Hepatocyte (in vitro differentiated cells): ENCODE measurements at regions not wholly inside any gene's neighbourhood (a gene's known extent, or its start where the extent isn't known, plus 50 kb on each side); places are given as distances from the start of the nearest gene placed in this dataset.
A peak's percentile ranks its signal among the peaks of the same experiment; 100 is the strongest.

Experiments used
- DNase-seq: peaks from one replicate; pipeline ENCODE4 v3.0.0-alpha.2; 2016; ENCODE audit warnings: low spot score
- H2AFZ ChIP-seq: fragments of 200-600 bp; sonication (generic); 2 replicates; pipeline ENCODE4 v1.6.0; 2016; ENCODE audit warnings: antibody characterized with exemption, mild to moderate bottlenecking
- H3K27ac ChIP-seq: fragments of 200-600 bp; sonication (generic); 2 replicates; pipeline ENCODE4 v1.5.1; 2016; ENCODE audit warnings: mild to moderate bottlenecking
- H3K27me3 ChIP-seq: fragments of 200-600 bp; sonication (generic); 2 replicates; pipeline ENCODE4 v1.6.1; 2016
- H3K36me3 ChIP-seq: fragments of 200-600 bp; sonication (generic); replicated peaks from 2 replicates; pipeline ENCODE4 v1.5.1; 2016; ENCODE audit warnings: low read depth; ENCODE audit not compliant: insufficient read depth
- H3K4me1 ChIP-seq: fragments of 200-600 bp; sonication (generic); 2 replicates; pipeline ENCODE4 v1.5.1; 2016; ENCODE audit warnings: mild to moderate bottlenecking, moderate library complexity; ENCODE audit not compliant: insufficient read depth
- H3K4me2 ChIP-seq: fragments of 200-600 bp; sonication (generic); 2 replicates; pipeline ENCODE4 v1.6.0; 2016
- H3K4me3 ChIP-seq: fragments of 200-600 bp; sonication (generic); 2 replicates; pipeline ENCODE4 v1.5.1; 2016; ENCODE audit warnings: mild to moderate bottlenecking
- H3K79me2 ChIP-seq: fragments of 200-600 bp; sonication (generic); 2 replicates; pipeline ENCODE4 v1.6.0; 2017; ENCODE audit warnings: mild to moderate bottlenecking
- H3K9me2 ChIP-seq: fragments of 200-600 bp; sonication (generic); replicated peaks from 2 replicates; pipeline ENCODE4 v1.6.0; 2017; ENCODE audit warnings: mild to moderate bottlenecking; ENCODE audit not compliant: insufficient read depth
- H3K9me3 ChIP-seq: fragments of 200-600 bp; sonication (generic); 2 replicates; pipeline ENCODE4 v1.5.1; 2016; ENCODE audit warnings: low read depth, mild to moderate bottlenecking
- H4K20me1 ChIP-seq: fragments of 200-600 bp; sonication (generic); 2 replicates; pipeline ENCODE4 v1.6.0; 2016; ENCODE audit warnings: mild to moderate bottlenecking; ENCODE audit not compliant: insufficient read depth, poor library complexity, severe bottlenecking
- EZH2 ChIP-seq: fragments of 200-600 bp; sonication (generic); IDR thresholded peaks from 2 replicates; pipeline ENCODE4 v1.6.1; 2016; ENCODE audit warnings: antibody characterized with exemption, mild to moderate bottlenecking, borderline replicate concordance
- EZH2phosphoT487 ChIP-seq: fragments of 200-600 bp; sonication (generic); IDR thresholded peaks from one replicate; pipeline ENCODE4 v1.6.1; 2018; ENCODE audit warnings: antibody characterized with exemption, mild to moderate bottlenecking, low read depth, moderate library complexity; ENCODE audit not compliant: unreplicated experiment, severe bottlenecking
- WGBS: methylation state at CpG from one replicate; pipeline ENCODE4 v1.1.6; 2016; ENCODE audit warnings: low lambda C conversion rate; ENCODE audit errors: missing lambda C conversion rate; 5-methylcytosine and 5-hydroxymethylcytosine counted together
- TF ChIP-seq, protein P1 (sequence below): fragments of 200-600 bp; sonication (generic); IDR thresholded peaks from 2 replicates; pipeline ENCODE4 v1.5.1; 2016; ENCODE audit warnings: antibody characterized with exemption, mild to moderate bottlenecking; ENCODE audit not compliant: poor library complexity

DNA sequence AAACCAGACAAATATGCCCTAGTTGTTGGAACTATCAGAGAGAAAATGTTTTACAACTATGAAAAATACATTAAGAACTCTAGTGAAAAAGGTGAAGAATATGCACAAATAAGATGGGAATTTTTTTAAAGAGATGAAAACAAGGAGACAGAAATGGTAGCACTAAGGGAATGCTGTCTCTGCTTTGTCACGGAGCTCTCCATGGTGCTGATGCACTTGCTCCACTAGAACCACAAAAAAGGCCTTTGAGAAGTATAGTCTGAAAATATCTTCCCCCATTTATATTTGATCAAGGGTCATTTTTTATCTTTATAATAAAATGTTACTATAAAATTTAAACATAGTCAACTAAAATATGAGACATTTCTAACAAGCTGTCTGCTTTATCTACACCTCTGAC, 1655.5 kb upstream of the AGA start:
- H2AFZ ChIP-seq, result no peak overlapping the region
- no peaks in the 10 kb centered on the region for H3K27me3 ChIP-seq
- H3K4me1 ChIP-seq, result no peaks in the 10 kb centered on the region
- no peak overlapping the region for H3K4me3 ChIP-seq
- H4K20me1 ChIP-seq, result no peaks in the 10 kb centered on the region
- H3K4me2 ChIP-seq, result no peak overlapping the region
- no peaks in the 10 kb centered on the region for H3K79me2 ChIP-seq
- WGBS, result 8% methylated on average over 1 of the region's 1 CpG
- peak; percentile 54 for DNase-seq
- TF ChIP-seq, protein P1, sequence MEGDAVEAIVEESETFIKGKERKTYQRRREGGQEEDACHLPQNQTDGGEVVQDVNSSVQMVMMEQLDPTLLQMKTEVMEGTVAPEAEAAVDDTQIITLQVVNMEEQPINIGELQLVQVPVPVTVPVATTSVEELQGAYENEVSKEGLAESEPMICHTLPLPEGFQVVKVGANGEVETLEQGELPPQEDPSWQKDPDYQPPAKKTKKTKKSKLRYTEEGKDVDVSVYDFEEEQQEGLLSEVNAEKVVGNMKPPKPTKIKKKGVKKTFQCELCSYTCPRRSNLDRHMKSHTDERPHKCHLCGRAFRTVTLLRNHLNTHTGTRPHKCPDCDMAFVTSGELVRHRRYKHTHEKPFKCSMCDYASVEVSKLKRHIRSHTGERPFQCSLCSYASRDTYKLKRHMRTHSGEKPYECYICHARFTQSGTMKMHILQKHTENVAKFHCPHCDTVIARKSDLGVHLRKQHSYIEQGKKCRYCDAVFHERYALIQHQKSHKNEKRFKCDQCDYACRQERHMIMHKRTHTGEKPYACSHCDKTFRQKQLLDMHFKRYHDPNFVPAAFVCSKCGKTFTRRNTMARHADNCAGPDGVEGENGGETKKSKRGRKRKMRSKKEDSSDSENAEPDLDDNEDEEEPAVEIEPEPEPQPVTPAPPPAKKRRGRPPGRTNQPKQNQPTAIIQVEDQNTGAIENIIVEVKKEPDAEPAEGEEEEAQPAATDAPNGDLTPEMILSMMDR, result no peak
- no peak for TF ChIP-seq EZH2
- TF ChIP-seq EZH2phosphoT487, result no peak
- no peaks in the 10 kb centered on the region for H3K9me2 ChIP-seq
- no peak overlapping the region for H3K27ac ChIP-seq
- H3K9me3 ChIP-seq, result no peaks in the 10 kb centered on the region
- no peaks in the 10 kb centered on the region for H3K36me3 ChIP-seq

DNA sequence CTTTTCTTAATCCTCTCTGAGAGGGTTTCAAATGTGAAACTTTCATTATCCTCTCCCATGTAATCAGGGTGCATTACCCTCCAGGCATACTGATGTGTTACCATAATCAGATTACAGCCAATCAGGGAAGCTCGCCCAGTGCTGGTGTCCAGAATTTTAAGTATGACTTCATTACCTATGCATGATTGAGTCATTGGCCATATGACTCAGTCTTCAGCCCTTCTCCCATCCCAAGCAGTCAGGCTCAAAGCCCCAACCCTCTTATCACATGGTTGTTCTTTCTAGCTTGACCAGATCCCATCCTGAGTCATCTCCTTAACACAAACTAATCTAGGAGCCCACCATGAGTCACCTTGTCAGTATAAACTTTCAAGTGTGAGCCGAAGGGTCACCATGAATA, 1668.1 kb upstream of the AGA start:
- Histone ChIP-seq H3K79me2 (no peaks in the 10 kb centered on the region), H3K27me3 (no peaks in the 10 kb centered on the region), H3K9me3 (no peaks in the 10 kb centered on the region), H2AFZ (no peak overlapping the region), H3K27ac (no peak overlapping the region), H3K4me3 (no peak overlapping the region), H3K36me3 (no peaks in the 10 kb centered on the region), H3K4me2 (no peak overlapping the region), H3K4me1 (no peaks in the 10 kb centered on the region), H3K9me2 (no peaks in the 10 kb centered on the region), H4K20me1 (no peaks in the 10 kb centered on the region)
- TF ChIP-seq, protein P1, result no peak
- TF ChIP-seq EZH2phosphoT487 (no peak), EZH2 (no peak)
- peak; percentile 6 for DNase-seq
- 85% methylated on average over 2 of the region's 2 CpGs for WGBS

DNA sequence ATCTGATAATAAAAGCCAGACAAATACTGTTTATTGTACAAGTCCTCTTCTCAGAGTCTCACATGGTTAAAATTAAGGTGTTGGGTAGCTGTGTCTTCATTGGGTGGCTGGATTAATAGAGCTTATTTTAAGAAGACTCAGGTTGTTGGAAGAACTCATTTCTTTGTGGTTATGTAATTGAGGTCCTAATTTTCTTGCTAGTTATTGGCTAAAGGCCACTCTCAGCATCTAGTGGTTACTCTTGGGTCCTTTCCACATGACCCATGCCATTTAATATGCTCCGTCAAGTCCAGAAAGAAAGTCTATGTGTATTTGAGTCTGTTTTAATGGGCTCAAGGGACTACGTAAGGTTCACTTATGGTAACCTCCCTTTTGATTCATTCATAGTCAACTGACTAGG, 1668.6 kb upstream of the AGA start:
- H3K79me2 ChIP-seq, result no peaks in the 10 kb centered on the region
- H3K4me1 ChIP-seq, result no peaks in the 10 kb centered on the region
- H2AFZ ChIP-seq, result no peak overlapping the region
- no peaks in the 10 kb centered on the region for H3K27me3 ChIP-seq
- H3K36me3 ChIP-seq, result no peaks in the 10 kb centered on the region
- no peaks in the 10 kb centered on the region for H3K9me3 ChIP-seq
- H4K20me1 ChIP-seq, result no peaks in the 10 kb centered on the region
- H3K4me2 ChIP-seq, result no peak overlapping the region
- H3K9me2 ChIP-seq, result no peaks in the 10 kb centered on the region
- no peak for DNase-seq
- no peak overlapping the region for H3K27ac ChIP-seq
- H3K4me3 ChIP-seq, result no peak overlapping the region
- TF ChIP-seq EZH2phosphoT487 (no peak), EZH2 (no peak)
- TF ChIP-seq, protein P1, result no peak
- WGBS, result 95% methylated on average over 2 of the region's 2 CpGs

DNA sequence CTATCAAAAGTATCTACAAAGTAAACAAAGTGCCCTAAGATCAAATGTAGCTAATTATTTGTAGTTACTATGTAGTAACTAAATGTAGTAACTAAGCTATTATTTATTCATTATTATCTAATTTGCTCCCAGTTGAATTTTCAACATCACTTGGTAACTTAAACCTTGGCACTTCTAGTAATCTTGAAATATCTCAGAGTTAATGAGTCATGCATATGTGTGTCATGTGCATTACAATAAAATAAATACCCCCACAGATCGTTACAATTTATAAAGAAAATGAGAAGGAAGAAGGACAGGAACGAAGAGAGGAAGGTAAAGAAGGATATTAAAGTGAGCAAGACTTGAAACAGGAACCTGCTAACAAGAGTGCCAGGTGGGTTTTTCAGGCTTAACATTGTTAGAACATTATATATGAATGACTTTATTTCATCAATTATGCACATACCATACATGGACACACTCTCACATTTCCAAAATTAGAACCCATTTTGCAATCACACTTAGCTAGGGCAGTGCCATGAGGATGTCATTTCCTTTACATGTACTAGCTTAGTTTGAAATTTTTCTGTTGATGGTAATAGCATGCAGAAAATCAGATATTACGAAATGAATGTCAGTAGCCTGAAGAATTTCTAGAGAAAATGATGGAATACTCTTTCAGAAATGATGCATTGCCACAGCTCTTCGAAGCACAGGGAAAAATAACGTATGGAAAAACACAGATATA, 1670.4 kb upstream of the AGA start:
- no peak overlapping the region for H3K4me2 ChIP-seq
- H3K9me2 ChIP-seq, result no peaks in the 10 kb centered on the region
- no peaks in the 10 kb centered on the region for H3K36me3 ChIP-seq
- H3K79me2 ChIP-seq, result no peaks in the 10 kb centered on the region
- no peaks in the 10 kb centered on the region for H3K4me1 ChIP-seq
- no peaks in the 10 kb centered on the region for H4K20me1 ChIP-seq
- no peak overlapping the region for H2AFZ ChIP-seq
- H3K4me3 ChIP-seq, result no peak overlapping the region
- 66% methylated on average over 5 of the region's 5 CpGs for WGBS
- DNase-seq, result no peak
- H3K9me3 ChIP-seq, result no peaks in the 10 kb centered on the region
- H3K27ac ChIP-seq, result no peak overlapping the region
- H3K27me3 ChIP-seq, result no peaks in the 10 kb centered on the region
- TF ChIP-seq EZH2 (no peak), EZH2phosphoT487 (no peak)
- TF ChIP-seq, protein P1, result no peak
